Loucy (cell line): ENCODE measurements at regions not wholly inside any gene's neighbourhood (a gene's known extent, or its start where the extent isn't known, plus 50 kb on each side); places are given as distances from the start of the nearest gene placed in this dataset.

Experiments used
- EZH2phosphoT487 ChIP-seq: fragments of 200-600 bp; IDR thresholded peaks from 2 replicates; pipeline ENCODE4 v1.6.1; 2018; ENCODE audit warnings: antibody characterized with exemption, mild to moderate bottlenecking, moderate library complexity, borderline replicate concordance
- TF ChIP-seq, protein P1 (sequence below): fragments of 200-600 bp; sonication (generic); conservative IDR thresholded peaks from 2 replicates; pipeline ENCODE4 v1.5.1; 2014; ENCODE audit warnings: mild to moderate bottlenecking, antibody characterized with exemption, low read length

DNA sequence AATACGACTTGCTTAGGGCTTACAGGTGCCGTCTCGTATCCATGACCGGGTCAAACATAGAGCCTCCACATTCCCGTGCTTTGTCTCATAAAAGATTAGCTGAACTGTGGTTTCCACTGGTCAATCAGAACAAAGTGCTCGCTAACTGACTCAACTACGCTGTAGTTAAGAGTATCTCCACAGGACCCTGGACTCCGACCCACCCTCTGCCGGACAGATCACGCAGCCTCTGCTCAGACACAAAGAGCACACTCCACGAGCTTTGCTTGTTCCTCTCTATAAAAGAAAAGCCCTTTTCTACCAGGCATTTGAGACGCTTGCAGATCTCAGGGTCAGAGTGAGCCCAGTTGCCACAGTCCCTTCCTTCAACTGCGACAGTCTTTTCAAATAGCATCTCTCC lies 298.7 kb upstream of the CDH4 start:
- TF ChIP-seq, protein P1, sequence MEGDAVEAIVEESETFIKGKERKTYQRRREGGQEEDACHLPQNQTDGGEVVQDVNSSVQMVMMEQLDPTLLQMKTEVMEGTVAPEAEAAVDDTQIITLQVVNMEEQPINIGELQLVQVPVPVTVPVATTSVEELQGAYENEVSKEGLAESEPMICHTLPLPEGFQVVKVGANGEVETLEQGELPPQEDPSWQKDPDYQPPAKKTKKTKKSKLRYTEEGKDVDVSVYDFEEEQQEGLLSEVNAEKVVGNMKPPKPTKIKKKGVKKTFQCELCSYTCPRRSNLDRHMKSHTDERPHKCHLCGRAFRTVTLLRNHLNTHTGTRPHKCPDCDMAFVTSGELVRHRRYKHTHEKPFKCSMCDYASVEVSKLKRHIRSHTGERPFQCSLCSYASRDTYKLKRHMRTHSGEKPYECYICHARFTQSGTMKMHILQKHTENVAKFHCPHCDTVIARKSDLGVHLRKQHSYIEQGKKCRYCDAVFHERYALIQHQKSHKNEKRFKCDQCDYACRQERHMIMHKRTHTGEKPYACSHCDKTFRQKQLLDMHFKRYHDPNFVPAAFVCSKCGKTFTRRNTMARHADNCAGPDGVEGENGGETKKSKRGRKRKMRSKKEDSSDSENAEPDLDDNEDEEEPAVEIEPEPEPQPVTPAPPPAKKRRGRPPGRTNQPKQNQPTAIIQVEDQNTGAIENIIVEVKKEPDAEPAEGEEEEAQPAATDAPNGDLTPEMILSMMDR = no peak
- TF ChIP-seq EZH2phosphoT487 = no peak
